Fibroblast of mammary gland (primary cell): ENCODE measurements at regions not wholly inside any gene's neighbourhood (a gene's known extent, or its start where the extent isn't known, plus 50 kb on each side); places are given as distances from the start of the nearest gene placed in this dataset.

Source experiments
- DNase-seq: peaks from one replicate; pipeline ENCODE4 v3.0.0-alpha.2; 2010; ENCODE audit warnings: low read depth
- H3K4me3 ChIP-seq: 2 replicates; pipeline ENCODE4 v1.5.1; 2011; ENCODE audit warnings: low read depth, mild to moderate bottlenecking, low read length, moderate library complexity; ENCODE audit not compliant: control insufficient read depth
- TF ChIP-seq, protein P1 (sequence below): conservative IDR thresholded peaks from 2 replicates; pipeline ENCODE4 v1.5.1; 2011; ENCODE audit warnings: low read depth, low read length, inconsistent platforms; ENCODE audit not compliant: control insufficient read depth, insufficient read depth

DNA sequence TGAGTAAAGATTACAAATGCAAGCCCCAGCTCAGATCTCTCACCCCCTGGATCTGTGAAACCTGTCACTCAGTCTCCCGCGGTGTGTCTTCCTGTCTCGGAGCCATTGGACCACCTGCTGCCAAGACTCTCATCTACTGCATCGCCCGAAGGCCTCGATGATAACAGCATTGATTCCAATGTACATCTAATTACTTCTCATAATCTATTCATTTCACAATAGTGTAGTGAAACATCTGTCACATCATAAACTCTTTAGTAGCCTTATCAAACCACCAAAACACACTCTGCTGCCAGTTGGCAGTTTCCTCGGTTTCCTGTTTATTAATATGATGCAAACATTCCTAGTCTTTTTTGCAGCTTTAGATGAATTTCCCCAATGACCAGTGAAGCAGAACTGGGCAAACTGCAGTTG lies 220.3 kb downstream of the POU4F1 start:
- TF ChIP-seq, protein P1, sequence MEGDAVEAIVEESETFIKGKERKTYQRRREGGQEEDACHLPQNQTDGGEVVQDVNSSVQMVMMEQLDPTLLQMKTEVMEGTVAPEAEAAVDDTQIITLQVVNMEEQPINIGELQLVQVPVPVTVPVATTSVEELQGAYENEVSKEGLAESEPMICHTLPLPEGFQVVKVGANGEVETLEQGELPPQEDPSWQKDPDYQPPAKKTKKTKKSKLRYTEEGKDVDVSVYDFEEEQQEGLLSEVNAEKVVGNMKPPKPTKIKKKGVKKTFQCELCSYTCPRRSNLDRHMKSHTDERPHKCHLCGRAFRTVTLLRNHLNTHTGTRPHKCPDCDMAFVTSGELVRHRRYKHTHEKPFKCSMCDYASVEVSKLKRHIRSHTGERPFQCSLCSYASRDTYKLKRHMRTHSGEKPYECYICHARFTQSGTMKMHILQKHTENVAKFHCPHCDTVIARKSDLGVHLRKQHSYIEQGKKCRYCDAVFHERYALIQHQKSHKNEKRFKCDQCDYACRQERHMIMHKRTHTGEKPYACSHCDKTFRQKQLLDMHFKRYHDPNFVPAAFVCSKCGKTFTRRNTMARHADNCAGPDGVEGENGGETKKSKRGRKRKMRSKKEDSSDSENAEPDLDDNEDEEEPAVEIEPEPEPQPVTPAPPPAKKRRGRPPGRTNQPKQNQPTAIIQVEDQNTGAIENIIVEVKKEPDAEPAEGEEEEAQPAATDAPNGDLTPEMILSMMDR = no peak
- H3K4me3 ChIP-seq = no peak overlapping the region
- no peak for DNase-seq

DNA sequence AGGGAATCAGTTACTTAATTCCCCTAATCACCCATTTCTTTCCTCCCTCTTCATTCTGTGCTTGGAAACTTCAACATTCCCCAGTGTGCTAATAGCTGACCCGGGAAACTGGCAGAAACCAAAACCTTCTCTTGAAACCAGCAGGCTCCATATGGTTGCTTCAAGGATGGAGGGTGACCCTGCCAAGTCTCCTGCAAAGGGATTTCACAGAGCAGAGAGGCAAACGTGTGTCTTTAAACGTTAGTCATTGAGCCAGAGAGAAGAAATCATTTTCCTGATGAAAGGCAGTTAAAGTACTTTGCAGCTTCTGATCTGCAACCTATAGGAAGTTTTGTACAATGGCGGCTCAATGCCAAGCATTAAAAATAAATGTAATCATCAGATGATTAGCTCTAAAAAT lies 220.9 kb downstream of the POU4F1 start:
- DNase-seq = no peak
- H3K4me3 ChIP-seq = no peak overlapping the region
- TF ChIP-seq, protein P1 = no peak

DNA sequence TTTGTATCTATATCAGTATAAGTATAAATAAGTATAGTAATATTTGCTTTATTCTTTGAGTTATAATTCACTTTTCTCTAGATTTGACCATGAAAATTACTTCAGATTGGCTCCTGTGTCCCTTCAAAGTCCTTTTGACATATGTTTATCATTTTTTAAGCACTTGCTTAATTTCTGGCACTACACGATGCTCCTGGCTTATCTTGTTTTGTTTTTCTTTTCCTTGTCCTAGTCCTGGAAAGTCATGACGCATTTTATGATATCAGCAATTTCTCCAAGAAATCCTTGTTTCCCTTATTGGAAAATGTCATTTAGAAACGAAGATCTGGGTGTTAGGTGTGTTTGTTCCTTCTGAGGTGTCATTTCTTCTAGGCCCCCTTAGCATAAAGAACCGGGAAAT lies 226.5 kb downstream of the POU4F1 start:
- TF ChIP-seq, protein P1 = no peak
- no peak overlapping the region for H3K4me3 ChIP-seq
- no peak for DNase-seq

DNA sequence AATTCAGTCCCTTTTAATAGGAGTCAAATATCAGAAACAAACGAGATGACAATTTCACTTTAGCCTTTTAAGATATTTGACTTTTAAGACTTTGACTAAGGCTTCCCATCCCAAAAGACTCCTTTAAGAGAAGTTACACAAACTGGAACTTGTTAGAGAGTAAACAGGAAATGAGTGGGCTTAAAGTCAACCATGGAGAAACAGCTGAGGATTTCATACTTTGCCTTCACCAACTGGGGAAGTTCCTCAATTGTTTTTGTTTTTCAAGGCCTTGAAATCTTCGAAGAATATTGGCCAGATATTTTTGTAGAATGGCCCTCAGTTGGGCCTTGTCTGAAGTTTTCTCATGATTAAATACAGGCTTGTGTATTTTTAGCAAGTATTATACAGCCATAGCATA lies 227.3 kb downstream of the POU4F1 start:
- no peak for DNase-seq
- H3K4me3 ChIP-seq = no peak overlapping the region
- TF ChIP-seq, protein P1 = no peak

DNA sequence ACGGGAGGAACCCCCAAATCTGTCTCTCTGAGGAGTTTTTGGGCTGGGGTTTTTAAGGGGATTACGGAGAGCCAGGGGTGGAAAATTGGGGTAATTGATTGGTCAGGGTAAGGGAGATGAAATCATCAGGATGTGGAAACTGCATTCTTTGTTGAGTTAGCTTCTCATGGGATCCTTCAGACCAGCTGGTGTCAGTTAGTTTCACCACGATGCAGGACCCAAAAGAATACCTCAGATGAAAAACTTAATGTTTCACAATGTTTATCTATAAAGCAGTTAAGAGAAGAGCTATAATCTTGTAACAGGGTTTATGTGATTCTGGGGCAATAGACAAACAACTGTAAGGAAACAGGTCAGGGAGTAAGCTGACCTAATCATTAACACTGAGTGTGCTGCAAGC lies 230.8 kb downstream of the POU4F1 start:
- peak; percentile 15 for DNase-seq
- no peak overlapping the region for H3K4me3 ChIP-seq
- TF ChIP-seq, protein P1 = no peak

DNA sequence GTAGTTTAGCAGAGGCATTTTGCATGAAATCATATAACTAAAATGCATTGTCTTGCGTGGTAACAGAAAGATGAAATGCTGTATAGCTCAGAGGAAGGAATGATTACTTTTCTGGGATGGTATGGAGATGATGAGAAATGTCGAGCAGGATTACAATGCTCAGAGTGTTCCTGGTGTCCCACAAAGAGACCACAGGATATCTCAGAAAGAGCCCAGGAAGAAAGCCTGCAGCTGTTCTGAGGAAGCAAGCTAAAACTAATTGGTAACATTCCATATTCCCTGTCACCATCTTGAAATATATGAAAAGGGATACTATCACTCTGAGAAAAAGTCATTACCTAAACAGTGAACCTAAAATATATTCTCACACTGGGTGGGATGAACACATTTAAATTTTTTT lies 233.1 kb downstream of the POU4F1 start:
- DNase-seq = no peak
- no peak overlapping the region for H3K4me3 ChIP-seq
- TF ChIP-seq, protein P1 = no peak

DNA sequence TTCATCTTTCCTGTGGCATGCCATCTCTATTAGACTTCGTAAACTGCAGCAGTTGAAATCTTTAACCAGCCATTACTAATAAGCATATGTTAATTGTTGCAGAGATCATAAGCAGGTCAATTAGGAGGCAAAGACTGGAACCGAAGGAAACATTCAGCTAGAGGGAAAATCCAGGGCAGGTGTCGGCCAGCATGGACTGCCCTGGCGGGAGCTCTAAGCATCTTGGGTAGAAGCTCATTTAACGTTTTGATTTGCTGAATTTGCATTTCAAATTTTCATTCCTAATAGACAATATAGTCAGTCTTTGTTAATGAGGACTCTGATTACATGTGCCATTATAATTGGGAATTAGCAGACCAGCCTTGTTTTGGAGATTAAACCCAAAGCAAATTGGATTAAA lies 238.6 kb downstream of the POU4F1 start:
- no peak overlapping the region for H3K4me3 ChIP-seq
- no peak for DNase-seq
- TF ChIP-seq, protein P1 = no peak
